A673 (cell line): ENCODE measurements at regions not wholly inside any gene's neighbourhood (a gene's known extent, or its start where the extent isn't known, plus 50 kb on each side); places are given as distances from the start of the nearest gene placed in this dataset.

Experiments used
- BruUV-seq: library from RNA; stranded (reverse); fragments of 400-500 nt; replicated peaks from 2 replicates; lab custom pipeline; 2021; lab: Mats Ljungman, UMichigan
- CTCF ChIA-PET: fragments of 300-600 bp; sonication (Branson Sonifier 250); formaldehyde crosslinking; loops from one replicate; lab custom pipeline; 2022; ENCODE audit warnings: antibody characterized with exemption; lab: Charles Lee
- POLR2A ChIA-PET: fragments of 300-600 bp; sonication (Branson Sonifier 250); formaldehyde crosslinking; loops from one replicate; lab custom pipeline; 2022; ENCODE audit warnings: antibody characterized with exemption; ENCODE audit not compliant: low non-redundant PET; lab: Charles Lee
- DNase-seq: peaks from one replicate; pipeline ENCODE4 v3.0.0-alpha.2; 2015; ENCODE audit warnings: low spot score
- H3K27ac ChIP-seq: fragments of 200-600 bp; sonication (generic); 2 replicates; pipeline ENCODE4 v1.5.1; 2016; ENCODE audit warnings: mixed run types, low read depth, mild to moderate bottlenecking, mixed read lengths, antibody characterized with exemption, low read length; ENCODE audit not compliant: poor library complexity, severe bottlenecking
- H3K27me3 ChIP-seq: fragments of 200-600 bp; sonication (generic); replicated peaks from 2 replicates; pipeline ENCODE4 v1.6.1; 2017; ENCODE audit warnings: mixed run types, low read depth, mild to moderate bottlenecking, mixed read lengths, antibody characterized with exemption, low read length; ENCODE audit not compliant: insufficient read depth, poor library complexity
- H3K36me3 ChIP-seq: fragments of 200-600 bp; sonication (generic); 2 replicates; pipeline ENCODE4 v1.6.1; 2016; ENCODE audit warnings: mixed run types, mild to moderate bottlenecking, mixed read lengths, antibody characterized with exemption, low read length; ENCODE audit not compliant: insufficient read depth, poor library complexity, severe bottlenecking
- H3K4me1 ChIP-seq: fragments of 200-600 bp; sonication (generic); 2 replicates; pipeline ENCODE4 v1.6.1; 2017; ENCODE audit warnings: mixed run types, mild to moderate bottlenecking, mixed read lengths, antibody characterized with exemption, low read length; ENCODE audit not compliant: insufficient read depth, poor library complexity, severe bottlenecking
- H3K4me3 ChIP-seq: fragments of 200-600 bp; sonication (generic); 2 replicates; pipeline ENCODE4 v1.5.1; 2016; ENCODE audit warnings: low read depth, mixed run types, mild to moderate bottlenecking, mixed read lengths, low read length; ENCODE audit not compliant: poor library complexity, severe bottlenecking
- H3K9me3 ChIP-seq: fragments of 200-600 bp; sonication (generic); 2 replicates; pipeline ENCODE4 v1.6.1; 2016; ENCODE audit warnings: mixed run types, low read depth, mild to moderate bottlenecking, mixed read lengths, antibody characterized with exemption, low read length; ENCODE audit not compliant: poor library complexity, severe bottlenecking
- CTCF ChIP-seq: fragments of 300-800, 200-600 bp; sonication (generic); conservative IDR thresholded peaks from 2 replicates; pipeline ENCODE4 v1.5.1; 2017; ENCODE audit warnings: low read depth, mild to moderate bottlenecking, antibody characterized with exemption, low read length, moderate library complexity, mixed read lengths
- EZH2 ChIP-seq: fragments of 200-600 bp; sonication (generic); IDR thresholded peaks from 2 replicates; pipeline ENCODE4 v1.6.1; 2017; ENCODE audit warnings: borderline replicate concordance, low read depth, mild to moderate bottlenecking, mixed read lengths, antibody characterized with exemption, low read length; ENCODE audit not compliant: poor library complexity, severe bottlenecking
- intact Hi-C: fragments of 100-400 bp; cut with micrococcal nuclease; formaldehyde crosslinking; loops from one replicate; pipeline ENCODE4 v1.10.0; 2022; ENCODE audit not compliant: unreplicated experiment

DNA sequence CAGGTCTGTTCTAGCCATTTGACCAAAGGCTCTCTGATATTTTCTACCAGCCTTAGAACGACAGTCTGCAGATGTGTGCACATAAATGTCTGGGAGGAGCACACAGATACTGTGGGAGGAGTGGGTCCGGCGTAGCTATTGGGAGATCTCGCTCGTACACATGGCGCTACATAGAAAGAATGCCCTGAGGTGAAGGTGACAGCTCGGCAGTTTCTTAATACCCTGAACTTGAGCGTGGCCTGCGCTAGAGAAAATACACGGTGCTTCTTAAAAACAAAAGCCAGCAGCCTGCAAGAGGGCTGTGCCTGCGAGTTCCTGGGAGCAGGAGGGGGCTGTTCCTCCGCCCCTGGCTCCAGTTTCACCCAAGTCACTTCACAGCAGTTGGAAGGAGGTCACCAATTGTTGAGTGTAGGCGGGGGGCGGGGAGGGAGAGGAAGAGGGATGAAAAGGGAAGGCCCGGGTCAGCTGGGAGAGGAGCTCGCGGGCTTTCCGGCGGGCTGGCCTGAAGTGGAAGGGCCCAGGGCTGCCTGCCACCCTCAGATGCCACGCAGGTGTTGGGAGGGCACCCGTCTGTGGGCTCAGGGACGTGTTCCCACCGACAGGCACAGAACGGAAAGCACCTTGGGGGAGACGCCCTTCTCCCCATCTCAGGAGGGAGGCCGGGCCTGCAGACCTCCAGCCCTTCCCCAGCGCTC lies 124.7 kb upstream of the ZNF516 start:
- Histone ChIP-seq H3K9me3 (no peaks in the 10 kb centered on the region), H3K27me3 (no peaks in the 10 kb centered on the region), H3K36me3 (no peaks in the 10 kb centered on the region), H3K27ac (peak overlapping the region; percentile 11), H3K4me3 (peak overlapping the region; percentile 18), H3K4me1 (peaks cover 26% of the 10 kb centered on the region)
- DNase-seq, result peak; percentile 75
- BruUV-seq, result no TSS peak
- ChIA-PET POLR2A (no interaction called here), CTCF (interaction anchor here (0.5 to 1.0 kb wide), 8 partner anchors 55 to 1300 kb away, joined by 3 to 8 read pairs (median 4); no protein-coding TSS in a partner anchor)
- intact Hi-C loops, result loop anchor here (1.0 to 2.0 kb wide), 3 partner anchors 125 to 221 kb away; partner anchors contain the start of gene ZNF516
- no peak for TF ChIP-seq CTCF
- no peak for TF ChIP-seq EZH2

GRCh38 chr18:76619261-76619620 lies 124.2 kb upstream of the ZNF516 start:
- ChIA-PET POLR2A (no interaction called here), CTCF (no interaction called here)

DNA sequence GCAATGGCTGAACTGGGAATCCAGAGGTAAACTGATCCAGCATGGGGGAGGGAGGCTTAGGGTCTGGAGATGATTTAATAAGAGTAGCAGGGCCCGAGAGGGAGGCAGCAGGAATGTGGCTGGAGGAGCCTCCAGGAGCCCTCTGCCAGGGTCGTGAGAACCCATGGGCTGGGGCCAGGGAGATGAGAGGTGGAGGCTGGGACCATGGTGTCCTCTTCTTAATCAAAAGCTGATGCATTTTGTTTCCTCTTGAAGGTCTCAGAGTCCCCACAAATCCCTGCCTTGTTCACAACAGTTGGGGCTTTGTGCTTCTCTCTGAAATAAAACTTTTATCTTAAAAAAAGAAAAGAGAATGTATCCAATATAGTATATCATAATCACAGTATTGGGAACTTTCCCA lies 123.7 kb upstream of the ZNF516 start:
- Histone ChIP-seq H3K4me1 (peaks cover 26% of the 10 kb centered on the region), H3K9me3 (no peaks in the 10 kb centered on the region), H3K27me3 (no peaks in the 10 kb centered on the region), H3K27ac (no peak overlapping the region), H3K4me3 (no peak overlapping the region), H3K36me3 (no peaks in the 10 kb centered on the region)
- POLR2A ChIA-PET, result no interaction called here
- intact Hi-C loops, result no loop called here
- DNase-seq, result no peak
- CTCF ChIA-PET, result no interaction called here
- TF ChIP-seq CTCF (no peak), EZH2 (no peak)
- BruUV-seq, result no TSS peak

More at GRCh38 chr18:76619261-76619620, 124.2 kb upstream of the ZNF516 start:
- Histone ChIP-seq H3K27ac (no peak overlapping the region), H3K36me3 (no peaks in the 10 kb centered on the region), H3K9me3 (no peaks in the 10 kb centered on the region), H3K4me1 (peaks cover 26% of the 10 kb centered on the region), H3K27me3 (no peaks in the 10 kb centered on the region), H3K4me3 (no peak overlapping the region)
- BruUV-seq, result no TSS peak
- intact Hi-C loops, result no loop called here
- no peak for DNase-seq
- TF ChIP-seq EZH2 (no peak), CTCF (no peak)
